NB4 (cell line): ENCODE measurements at regions not wholly inside any gene's neighbourhood (a gene's known extent, or its start where the extent isn't known, plus 50 kb on each side); places are given as distances from the start of the nearest gene placed in this dataset.

ENCODE experiments used
- CTCF ChIP-seq: IDR thresholded peaks from one replicate; pipeline ENCODE4 v1.5.1; 2012; ENCODE audit warnings: low read depth, low read length
- MYC ChIP-seq: IDR thresholded peaks from 2 replicates; pipeline ENCODE4 v1.6.1; 2011; ENCODE audit warnings: low read depth, low read length
- POLR2A ChIP-seq: IDR thresholded peaks from 2 replicates; pipeline ENCODE4 v1.6.1; 2011; ENCODE audit warnings: mild to moderate bottlenecking; ENCODE audit not compliant: insufficient read length; ENCODE audit errors: extremely low read depth
- TF ChIP-seq, protein P1 (sequence below): IDR thresholded peaks from 2 replicates; pipeline ENCODE4 v1.6.1; 2011; ENCODE audit warnings: low read depth, low read length

DNA sequence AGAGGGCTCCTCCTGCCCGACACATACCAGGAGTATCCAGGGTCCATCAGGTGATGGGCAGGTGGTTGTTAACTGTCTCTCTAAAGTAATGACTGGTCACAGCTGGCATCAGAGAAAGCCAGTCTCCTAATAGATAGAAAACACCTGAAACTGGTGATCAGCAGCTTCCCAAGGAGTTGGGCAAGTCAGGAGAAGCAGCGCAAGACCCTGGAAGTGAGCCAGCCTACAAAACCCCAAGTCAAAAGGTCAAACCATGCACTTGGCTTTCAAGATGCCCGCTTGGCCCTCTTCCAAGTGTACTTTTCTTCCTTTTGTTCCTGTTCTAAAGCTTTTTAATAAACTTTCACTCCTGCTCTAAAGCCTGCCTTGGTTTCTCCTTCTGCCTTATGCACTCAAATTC, 815.2 kb downstream of the DCDC2C start:
- TF ChIP-seq CTCF (no peak), POLR2A (no peak), MYC (no peak)
- TF ChIP-seq, protein P1, sequence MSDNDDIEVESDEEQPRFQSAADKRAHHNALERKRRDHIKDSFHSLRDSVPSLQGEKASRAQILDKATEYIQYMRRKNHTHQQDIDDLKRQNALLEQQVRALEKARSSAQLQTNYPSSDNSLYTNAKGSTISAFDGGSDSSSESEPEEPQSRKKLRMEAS, result no peak
